KOPT-K1 (cell line): ENCODE measurements at regions not wholly inside any gene's neighbourhood (a gene's known extent, or its start where the extent isn't known, plus 50 kb on each side); places are given as distances from the start of the nearest gene placed in this dataset.
"Not testable (repeated sequence)": the region's sequence is repeated elsewhere in the genome, so short reads cannot be mapped to it uniquely, and the experiment has no call there.

ENCODE experiments used
- H3K27ac ChIP-seq: fragments of 200-600 bp; sonication (generic); 2 replicates; pipeline ENCODE4 v1.5.1; 2016; ENCODE audit warnings: antibody characterized with exemption, mild to moderate bottlenecking, low read depth, low read length; ENCODE audit not compliant: poor library complexity, severe bottlenecking
- H3K36me3 ChIP-seq: fragments of 200-600 bp; sonication (generic); 2 replicates; pipeline ENCODE4 v1.5.1; 2017; ENCODE audit warnings: antibody characterized with exemption, mild to moderate bottlenecking, low read length, moderate library complexity; ENCODE audit not compliant: insufficient read depth
- H3K9me3 ChIP-seq: fragments of 200-600 bp; sonication (generic); 2 replicates; pipeline ENCODE4 v1.5.1; 2017; ENCODE audit warnings: antibody characterized with exemption, low read length, mild to moderate bottlenecking; ENCODE audit not compliant: insufficient read depth, poor library complexity, severe bottlenecking

GRCh38 chr7:69349291-69349690 lies 249.0 kb upstream of the AUTS2 start:
- H3K36me3 ChIP-seq, result no peaks in the 10 kb centered on the region
- no peak overlapping the region for H3K27ac ChIP-seq
- H3K9me3 ChIP-seq, result no peaks in the 10 kb centered on the region

GRCh38 chr7:69358163-69358821 lies 240.0 kb upstream of the AUTS2 start:
- H3K27ac ChIP-seq, result no peak overlapping the region
- H3K9me3 ChIP-seq, result peaks cover 3% of the 10 kb centered on the region
- H3K36me3 ChIP-seq, result no peaks in the 10 kb centered on the region

- H3K9me3 ChIP-seq, result peaks cover 3% of the 10 kb centered on the region
- H3K27ac ChIP-seq, result no peak overlapping the region
Measured at GRCh38 chr7:69359003-69359700, 239.1 kb upstream of the AUTS2 start.

GRCh38 chr7:69360913-69361312 lies 237.4 kb upstream of the AUTS2 start:
- Histone ChIP-seq H3K9me3 (peaks cover 1% of the 10 kb centered on the region), H3K36me3 (no peaks in the 10 kb centered on the region), H3K27ac (no peak overlapping the region)

More at GRCh38 chr7:69359003-69359700, 239.1 kb upstream of the AUTS2 start:
- H3K36me3 ChIP-seq, result no peaks in the 10 kb centered on the region

GRCh38 chr7:69363136-69363535 lies 235.1 kb upstream of the AUTS2 start:
- no peaks in the 10 kb centered on the region for H3K36me3 ChIP-seq
- H3K27ac ChIP-seq, result no peak overlapping the region
- peaks cover 9% of the 10 kb centered on the region for H3K9me3 ChIP-seq

GRCh38 chr7:69364813-69365643 lies 233.2 kb upstream of the AUTS2 start:
- no peaks in the 10 kb centered on the region for H3K36me3 ChIP-seq
- H3K27ac ChIP-seq, result no peak overlapping the region
- peaks cover 9% of the 10 kb centered on the region for H3K9me3 ChIP-seq

GRCh38 chr7:69365651-69366192 lies 232.6 kb upstream of the AUTS2 start:
- H3K9me3 ChIP-seq, result peaks cover 9% of the 10 kb centered on the region
- H3K27ac ChIP-seq, result no peak overlapping the region
- H3K36me3 ChIP-seq, result no peaks in the 10 kb centered on the region

GRCh38 chr7:69367780-69368179 lies 230.5 kb upstream of the AUTS2 start:
- no peaks in the 10 kb centered on the region for H3K36me3 ChIP-seq
- no peak overlapping the region for H3K27ac ChIP-seq
- H3K9me3 ChIP-seq, result peaks cover 9% of the 10 kb centered on the region

- H3K9me3 ChIP-seq, result no peaks in the 10 kb centered on the region
- no peaks in the 10 kb centered on the region for H3K36me3 ChIP-seq
- no peak overlapping the region for H3K27ac ChIP-seq
Measured at GRCh38 chr7:69373171-69374043, 224.9 kb upstream of the AUTS2 start.

GRCh38 chr7:69374044-69374425 lies 224.2 kb upstream of the AUTS2 start:
- no peaks in the 10 kb centered on the region for H3K36me3 ChIP-seq
- no peaks in the 10 kb centered on the region for H3K9me3 ChIP-seq
- H3K27ac ChIP-seq, result no peak overlapping the region

GRCh38 chr7:69377191-69377590 lies 221.1 kb upstream of the AUTS2 start:
- H3K9me3 ChIP-seq, result no peaks in the 10 kb centered on the region
- H3K36me3 ChIP-seq, result no peaks in the 10 kb centered on the region
- H3K27ac ChIP-seq, result no peak overlapping the region

GRCh38 chr7:69388452-69389137 lies 209.7 kb upstream of the AUTS2 start:
- peaks cover under 1% of the 10 kb centered on the region for H3K9me3 ChIP-seq
- no peak overlapping the region for H3K27ac ChIP-seq
- no peaks in the 10 kb centered on the region for H3K36me3 ChIP-seq

- Histone ChIP-seq H3K27ac (no peak overlapping the region), H3K36me3 (no peaks in the 10 kb centered on the region), H3K9me3 (no peaks in the 10 kb centered on the region)
Measured at GRCh38 chr7:69389216-69389615, 209.1 kb upstream of the AUTS2 start.

GRCh38 chr7:69393912-69394311 lies 204.4 kb upstream of the AUTS2 start:
- not testable (repeated sequence) for H3K9me3 ChIP-seq, H3K27ac ChIP-seq, H3K36me3 ChIP-seq
